ENCODE measurements at regions not wholly inside any gene's neighbourhood (a gene's known extent, or its start where the extent isn't known, plus 50 kb on each side); places are given as distances from the start of the nearest gene placed in this dataset.

DNA sequence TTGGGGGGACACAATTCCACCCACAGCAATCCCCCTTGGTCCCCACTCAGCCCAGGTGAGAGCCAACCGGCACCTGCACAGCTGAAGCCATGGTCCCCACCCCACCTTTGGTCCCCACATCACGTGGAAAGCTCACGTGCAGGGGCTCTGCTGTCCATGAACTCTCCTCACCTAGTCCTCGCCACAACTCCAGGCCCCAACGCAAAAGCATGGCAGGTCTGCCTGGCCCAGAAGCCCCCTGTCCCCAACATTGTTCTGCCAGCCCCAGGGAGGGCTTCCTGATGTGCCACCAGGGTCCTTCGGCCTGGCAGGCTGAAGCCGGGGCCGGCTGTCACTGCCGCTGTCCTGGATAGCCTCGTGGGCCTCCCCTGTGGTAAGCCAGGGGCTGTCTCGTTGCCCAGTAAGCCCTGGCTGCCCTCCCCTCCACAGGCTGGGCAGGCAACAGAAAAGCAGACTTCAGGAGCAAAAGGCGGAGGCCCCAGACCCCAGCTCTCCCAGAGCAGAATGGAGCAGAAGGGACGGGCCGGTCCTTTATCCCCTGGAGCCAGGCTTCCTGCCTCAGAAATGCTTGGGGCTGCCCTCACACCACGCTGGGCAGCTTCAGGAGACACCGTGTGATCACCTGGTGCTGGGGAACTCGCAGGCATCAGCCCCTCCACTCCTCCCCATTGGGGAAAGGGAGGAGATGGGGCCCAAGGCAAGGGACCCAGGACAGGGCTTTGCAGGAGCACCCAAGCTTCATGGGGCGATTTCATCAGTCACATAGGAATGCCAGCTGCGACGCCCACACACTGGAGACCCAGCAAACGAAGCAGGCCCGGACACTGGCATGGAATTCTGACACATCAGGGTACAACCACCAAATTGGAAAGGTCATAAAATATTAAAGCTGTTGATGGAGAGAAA lies 103.7 kb downstream of the ADRA2C start:
- TF ChIP-seq ZNF274 (IDR thresholded peaks at IDR 0.05; ENCODE audit: low read depth, low read length): no peak
- TF ChIP-seq YY1 (IDR thresholded peaks at IDR 0.05; ENCODE audit: insufficient read depth, insufficient read length): no peak

Data from NT2/D1 (cell line).